T-helper 1 cell treated with Interleukin-12 subunit alpha and Interleukin-12 subunit beta and Interleukin-4 antibody, amounts not matched to agents 30 μg/mL and 1 μg/mL, for 36 hours (primary cell): ENCODE measurements at regions not wholly inside any gene's neighbourhood (a gene's known extent, or its start where the extent isn't known, plus 50 kb on each side); places are given as distances from the start of the nearest gene placed in this dataset.

Experiments used
- H3K27ac Mint-ChIP-seq: one replicate; pipeline ENCODE4 v1.8.0; 2021; ENCODE audit warnings: mild to moderate bottlenecking, mixed read lengths
- H3K27me3 Mint-ChIP-seq: one replicate; pipeline ENCODE4 v1.8.0; 2021; ENCODE audit warnings: low read depth, mixed read lengths
- H3K36me3 Mint-ChIP-seq: one replicate; pipeline ENCODE4 v1.8.0; 2021; ENCODE audit warnings: low read depth, mixed read lengths
- H3K4me1 Mint-ChIP-seq: one replicate; pipeline ENCODE4 v1.8.0; 2021; ENCODE audit warnings: low read depth, mixed read lengths
- H3K4me3 Mint-ChIP-seq: one replicate; pipeline ENCODE4 v1.8.0; 2021; ENCODE audit warnings: mild to moderate bottlenecking, moderate library complexity, mixed read lengths
- H3K9me3 Mint-ChIP-seq: one replicate; pipeline ENCODE4 v1.8.0; 2021; ENCODE audit warnings: mixed read lengths

DNA sequence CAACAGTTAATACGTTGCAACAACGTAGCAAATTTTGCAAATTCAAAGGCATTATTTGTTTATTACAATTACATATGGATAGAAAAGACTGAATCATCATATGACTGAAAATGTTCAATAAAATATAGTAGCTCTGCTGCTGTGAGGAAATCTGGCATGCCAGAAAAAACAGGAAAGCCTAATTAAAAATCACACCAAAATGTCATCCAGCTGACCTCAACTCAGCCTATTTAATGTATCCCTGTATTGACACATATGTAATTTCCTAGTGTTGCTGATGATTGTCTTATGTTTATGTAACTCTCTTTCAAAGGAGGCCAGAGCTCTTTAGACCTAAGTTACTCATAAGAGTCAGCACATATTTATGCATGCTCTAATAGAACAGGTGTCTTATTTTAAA lies 495.0 kb downstream of the PCDH17 start:
- no peak overlapping the region for H3K27ac Mint-ChIP-seq
- H3K9me3 Mint-ChIP-seq = peaks cover 17% of the 10 kb centered on the region
- H3K4me3 Mint-ChIP-seq = no peak overlapping the region
- H3K36me3 Mint-ChIP-seq = no peaks in the 10 kb centered on the region
- no peaks in the 10 kb centered on the region for H3K27me3 Mint-ChIP-seq
- H3K4me1 Mint-ChIP-seq = no peaks in the 10 kb centered on the region

DNA sequence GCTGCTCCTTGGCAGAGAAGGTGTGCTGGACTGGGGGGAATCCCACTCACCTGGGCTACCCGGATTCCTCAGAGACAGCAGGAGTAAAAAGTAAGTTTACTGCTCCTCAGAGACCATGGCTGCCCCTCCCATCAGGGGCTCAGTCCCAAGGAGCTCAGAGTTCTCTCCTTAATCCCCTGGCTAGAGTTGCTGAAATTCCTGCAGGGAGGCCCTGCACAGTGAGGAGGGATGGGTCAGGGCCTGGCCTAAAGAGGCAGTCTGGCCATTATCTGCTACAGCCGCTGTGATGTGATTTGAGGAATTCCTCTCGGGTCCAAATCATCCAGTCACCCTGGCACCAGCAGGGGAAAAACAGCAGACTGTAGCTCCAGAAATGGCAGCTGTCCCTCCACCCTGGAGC lies 502.5 kb downstream of the PCDH17 start:
- H3K36me3 Mint-ChIP-seq = no peaks in the 10 kb centered on the region
- no peak overlapping the region for H3K4me3 Mint-ChIP-seq
- peaks cover 26% of the 10 kb centered on the region for H3K9me3 Mint-ChIP-seq
- no peaks in the 10 kb centered on the region for H3K4me1 Mint-ChIP-seq
- H3K27me3 Mint-ChIP-seq = no peaks in the 10 kb centered on the region
- H3K27ac Mint-ChIP-seq = no peak overlapping the region

DNA sequence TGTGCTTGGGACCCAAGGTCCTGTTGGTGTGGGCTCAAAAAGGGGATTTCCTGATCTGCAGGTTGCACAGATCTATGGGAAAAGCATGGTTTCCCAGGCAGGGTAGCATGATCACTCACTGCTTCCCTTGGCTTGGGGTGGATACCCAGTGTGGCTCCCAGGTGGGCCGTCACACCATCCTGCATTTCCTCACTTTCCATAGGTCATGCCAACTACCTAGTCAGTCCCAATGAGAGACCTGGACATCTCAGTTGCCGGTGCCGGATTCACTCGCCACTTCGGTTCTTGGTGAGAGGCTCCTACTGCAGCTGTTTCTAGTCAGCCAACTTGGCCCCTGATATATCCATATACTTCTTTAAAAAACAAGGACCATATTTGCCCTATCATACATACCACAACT lies 503.0 kb downstream of the PCDH17 start:
- H3K9me3 Mint-ChIP-seq = peaks cover 26% of the 10 kb centered on the region
- no peak overlapping the region for H3K4me3 Mint-ChIP-seq
- no peak overlapping the region for H3K27ac Mint-ChIP-seq
- H3K27me3 Mint-ChIP-seq = no peaks in the 10 kb centered on the region
- H3K4me1 Mint-ChIP-seq = no peaks in the 10 kb centered on the region
- H3K36me3 Mint-ChIP-seq = no peaks in the 10 kb centered on the region

DNA sequence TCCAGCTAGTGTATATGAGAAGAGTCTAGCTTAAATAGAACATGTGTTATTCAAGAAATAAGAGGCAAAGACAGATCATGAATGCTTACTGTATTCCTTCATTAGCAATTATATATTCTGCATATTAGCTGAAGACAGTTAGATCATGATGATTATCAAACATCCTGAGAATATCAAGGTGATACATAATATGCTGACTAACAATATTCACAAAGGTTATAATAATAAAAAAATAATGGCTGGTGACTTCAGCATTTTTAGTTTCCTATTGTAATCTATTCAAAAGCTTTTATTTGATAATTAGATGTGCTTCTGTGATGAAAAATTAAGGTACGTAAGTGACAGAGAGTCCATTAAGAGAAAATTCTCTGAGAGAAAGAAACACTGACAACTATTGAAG lies 511.4 kb downstream of the PCDH17 start:
- Mint-ChIP-seq H3K27me3 (no peaks in the 10 kb centered on the region), H3K27ac (no peak overlapping the region)

DNA sequence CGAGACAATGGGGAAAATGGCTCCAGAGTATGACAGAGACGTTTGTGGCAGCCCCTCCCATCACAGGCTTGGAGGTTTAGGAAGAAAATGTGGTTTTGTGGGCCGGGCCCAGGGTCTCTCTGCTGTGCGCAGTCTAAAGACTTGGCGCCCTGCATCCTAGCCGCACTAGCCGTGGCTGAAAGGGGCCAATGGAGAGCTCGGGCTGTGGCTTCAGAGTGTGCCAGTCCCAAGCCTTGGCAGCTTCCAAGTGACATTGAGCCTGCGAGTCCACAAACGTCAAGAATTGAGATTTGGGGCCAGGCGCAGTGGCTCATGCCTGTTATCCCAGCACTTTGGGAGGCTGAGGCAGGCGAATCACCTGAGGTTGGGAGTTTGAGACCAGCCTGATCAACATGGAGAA lies 513.1 kb downstream of the PCDH17 start:
- Mint-ChIP-seq H3K27me3 (no peaks in the 10 kb centered on the region), H3K36me3 (no peaks in the 10 kb centered on the region), H3K9me3 (peaks cover 32% of the 10 kb centered on the region), H3K4me1 (no peaks in the 10 kb centered on the region), H3K4me3 (no peak overlapping the region), H3K27ac (no peak overlapping the region)

More for the DNA sequence above, 511.4 kb downstream of the PCDH17 start:
- H3K9me3 Mint-ChIP-seq = peaks cover 35% of the 10 kb centered on the region
- no peaks in the 10 kb centered on the region for H3K36me3 Mint-ChIP-seq
- H3K4me1 Mint-ChIP-seq = no peaks in the 10 kb centered on the region
- H3K4me3 Mint-ChIP-seq = no peak overlapping the region

DNA sequence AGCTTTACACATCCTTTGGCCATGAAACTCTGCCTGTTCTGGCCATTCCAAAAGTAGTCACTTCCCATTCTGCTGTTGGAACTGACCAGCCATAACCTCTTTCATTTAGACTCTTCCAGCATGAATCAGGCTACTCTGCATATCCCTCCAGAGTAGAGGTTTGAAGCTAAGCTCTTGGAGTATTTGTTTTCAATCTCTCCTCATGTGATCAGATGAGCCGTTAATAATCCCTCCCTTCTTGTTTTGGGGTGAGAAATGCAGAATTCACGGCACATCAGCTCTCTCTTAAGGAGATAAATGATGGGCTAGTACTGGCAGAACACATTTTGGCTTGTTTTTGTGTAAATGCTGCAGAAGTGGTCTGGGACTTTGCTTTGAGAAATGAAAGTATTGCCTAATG lies 519.9 kb downstream of the PCDH17 start:
- no peak overlapping the region for H3K27ac Mint-ChIP-seq
- no peaks in the 10 kb centered on the region for H3K4me1 Mint-ChIP-seq
- H3K27me3 Mint-ChIP-seq = no peaks in the 10 kb centered on the region

DNA sequence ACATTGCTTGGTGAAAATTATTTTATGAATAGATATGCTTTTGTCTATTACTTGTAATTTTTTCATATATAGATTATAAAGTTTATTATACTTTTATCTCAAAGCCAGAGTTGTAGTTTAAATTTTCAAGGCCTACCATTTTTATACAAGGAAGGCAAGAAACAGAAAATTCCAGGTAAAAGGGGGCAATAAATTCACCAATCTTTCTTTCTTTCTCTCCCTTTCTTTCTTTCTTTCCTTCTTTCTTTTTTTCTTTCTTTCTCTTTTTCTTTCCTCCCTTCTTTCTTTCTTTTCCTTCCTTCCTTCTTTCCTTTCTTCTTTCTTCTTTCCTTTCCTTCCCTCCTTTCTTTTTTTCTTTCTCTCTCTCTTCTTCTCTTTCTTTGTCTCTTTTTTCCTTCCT lies 529.4 kb downstream of the PCDH17 start:
- peaks cover 3% of the 10 kb centered on the region for H3K9me3 Mint-ChIP-seq
- H3K4me1 Mint-ChIP-seq = no peaks in the 10 kb centered on the region
- no peak overlapping the region for H3K27ac Mint-ChIP-seq
- no peak overlapping the region for H3K4me3 Mint-ChIP-seq
- H3K27me3 Mint-ChIP-seq = no peaks in the 10 kb centered on the region
- no peaks in the 10 kb centered on the region for H3K36me3 Mint-ChIP-seq

More for the DNA sequence above, 519.9 kb downstream of the PCDH17 start:
- Mint-ChIP-seq H3K4me3 (no peak overlapping the region), H3K36me3 (no peaks in the 10 kb centered on the region), H3K9me3 (no peaks in the 10 kb centered on the region)

DNA sequence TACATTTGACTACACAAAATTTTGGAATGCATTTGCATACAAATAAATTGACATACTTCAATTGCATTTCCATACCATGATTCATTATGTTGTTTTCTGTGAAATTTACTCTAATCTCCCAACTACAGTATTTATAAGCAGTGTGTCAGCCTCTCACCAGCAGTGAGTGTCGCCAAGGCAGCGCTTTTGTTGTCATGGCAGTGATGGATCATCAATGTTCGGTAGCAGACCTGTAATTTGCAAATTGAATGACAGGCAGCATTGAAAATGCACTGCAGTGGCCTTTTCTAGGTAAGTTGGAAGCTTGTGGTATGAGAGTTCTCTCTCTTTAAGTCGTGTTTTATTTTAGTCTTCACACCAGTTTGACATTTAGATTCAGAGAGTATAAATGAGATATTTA lies 534.1 kb downstream of the PCDH17 start:
- no peaks in the 10 kb centered on the region for H3K9me3 Mint-ChIP-seq
- no peak overlapping the region for H3K4me3 Mint-ChIP-seq
- H3K4me1 Mint-ChIP-seq = no peaks in the 10 kb centered on the region
- H3K36me3 Mint-ChIP-seq = no peaks in the 10 kb centered on the region
- no peak overlapping the region for H3K27ac Mint-ChIP-seq
- no peaks in the 10 kb centered on the region for H3K27me3 Mint-ChIP-seq

DNA sequence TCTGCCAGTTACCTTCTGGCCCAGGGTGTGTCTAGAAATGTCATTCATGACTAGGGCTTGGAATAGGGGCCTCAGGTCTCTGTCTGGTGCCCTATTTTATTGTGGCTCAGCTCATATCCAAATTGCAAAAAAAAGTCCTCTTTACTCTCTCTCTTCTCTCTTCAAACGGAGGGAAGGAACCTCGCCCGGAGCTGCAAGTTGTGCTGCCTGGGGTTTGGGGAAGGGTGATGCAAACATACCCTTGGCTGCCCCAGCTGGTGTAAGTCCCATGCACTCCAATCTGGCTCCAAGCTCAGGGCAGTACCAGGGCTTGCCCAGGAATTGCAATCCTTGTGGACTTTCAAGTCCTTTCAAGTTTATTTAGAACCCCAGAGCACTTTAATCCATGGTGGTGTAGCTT lies 549.6 kb downstream of the PCDH17 start:
- H3K4me3 Mint-ChIP-seq = no peak overlapping the region

DNA sequence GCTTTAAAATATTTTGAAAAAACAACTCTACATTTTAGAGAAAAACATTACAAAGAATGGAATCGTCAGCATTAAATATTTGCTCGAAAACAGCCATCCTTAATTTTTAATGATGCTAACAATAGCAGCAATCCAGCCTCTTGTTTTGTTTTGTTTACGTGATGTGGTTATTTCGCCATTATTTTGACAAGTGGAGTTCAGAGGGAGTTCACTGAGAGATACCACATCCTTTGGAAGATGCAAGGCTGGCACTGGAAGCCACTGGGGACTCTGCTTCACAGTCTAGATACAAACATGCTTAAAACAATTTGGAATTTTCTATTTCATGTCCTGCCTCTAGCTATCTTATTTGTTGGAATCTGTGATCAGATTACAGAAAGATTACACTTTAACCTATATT lies 556.3 kb downstream of the PCDH17 start:
- Mint-ChIP-seq H3K27me3 (no peaks in the 10 kb centered on the region), H3K9me3 (peaks cover 15% of the 10 kb centered on the region), H3K4me3 (no peak overlapping the region), H3K36me3 (no peaks in the 10 kb centered on the region), H3K4me1 (no peaks in the 10 kb centered on the region), H3K27ac (no peak overlapping the region)

More for the DNA sequence above, 549.6 kb downstream of the PCDH17 start:
- no peak overlapping the region for H3K27ac Mint-ChIP-seq
- H3K27me3 Mint-ChIP-seq = no peaks in the 10 kb centered on the region
- no peaks in the 10 kb centered on the region for H3K4me1 Mint-ChIP-seq
- H3K9me3 Mint-ChIP-seq = peaks cover 30% of the 10 kb centered on the region
- H3K36me3 Mint-ChIP-seq = no peaks in the 10 kb centered on the region

DNA sequence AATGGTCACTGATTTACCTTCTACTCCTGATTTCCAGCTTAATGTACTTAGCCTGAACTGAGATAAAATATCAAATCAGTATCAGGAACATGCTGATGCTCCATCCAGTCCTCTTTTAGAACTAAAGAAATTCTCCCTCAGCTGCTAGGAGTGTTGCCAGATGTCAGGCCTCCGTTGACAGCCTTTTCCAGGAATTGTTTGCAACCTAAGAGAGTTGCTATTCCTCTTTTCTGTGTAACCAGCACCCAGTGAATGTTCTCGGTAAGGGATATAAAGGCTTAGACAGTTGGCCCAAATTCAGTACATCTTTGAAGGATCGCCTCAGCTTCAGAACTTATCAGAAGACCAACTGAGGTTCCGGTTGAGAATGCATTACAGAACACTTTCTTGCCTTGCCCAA lies 559.0 kb downstream of the PCDH17 start:
- no peaks in the 10 kb centered on the region for H3K36me3 Mint-ChIP-seq
- H3K27ac Mint-ChIP-seq = no peak overlapping the region
- H3K4me3 Mint-ChIP-seq = no peak overlapping the region
- H3K27me3 Mint-ChIP-seq = no peaks in the 10 kb centered on the region
- peaks cover 13% of the 10 kb centered on the region for H3K9me3 Mint-ChIP-seq
- H3K4me1 Mint-ChIP-seq = no peaks in the 10 kb centered on the region

DNA sequence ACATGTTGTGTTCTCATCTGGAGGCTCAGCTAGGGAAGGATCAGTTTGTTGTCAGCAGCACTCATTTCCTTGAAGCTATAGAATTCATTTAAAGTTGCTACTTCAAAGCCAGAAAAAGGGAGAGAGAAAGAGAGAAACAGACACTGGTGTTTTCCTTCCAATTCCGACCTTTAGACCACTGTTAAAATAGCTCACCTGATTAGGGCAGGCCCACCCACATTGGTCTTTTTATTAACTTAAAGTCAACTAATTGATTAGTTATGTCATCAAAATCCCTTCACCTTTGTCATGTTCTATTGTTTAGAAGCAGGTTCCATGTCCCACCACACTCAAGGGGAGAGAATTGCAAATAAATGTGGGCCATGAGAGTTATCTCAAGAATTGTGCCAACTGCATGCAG lies 560.2 kb downstream of the PCDH17 start:
- Mint-ChIP-seq H3K27ac (no peak overlapping the region), H3K9me3 (peaks cover 4% of the 10 kb centered on the region), H3K36me3 (no peaks in the 10 kb centered on the region), H3K27me3 (no peaks in the 10 kb centered on the region), H3K4me1 (no peaks in the 10 kb centered on the region), H3K4me3 (no peak overlapping the region)

DNA sequence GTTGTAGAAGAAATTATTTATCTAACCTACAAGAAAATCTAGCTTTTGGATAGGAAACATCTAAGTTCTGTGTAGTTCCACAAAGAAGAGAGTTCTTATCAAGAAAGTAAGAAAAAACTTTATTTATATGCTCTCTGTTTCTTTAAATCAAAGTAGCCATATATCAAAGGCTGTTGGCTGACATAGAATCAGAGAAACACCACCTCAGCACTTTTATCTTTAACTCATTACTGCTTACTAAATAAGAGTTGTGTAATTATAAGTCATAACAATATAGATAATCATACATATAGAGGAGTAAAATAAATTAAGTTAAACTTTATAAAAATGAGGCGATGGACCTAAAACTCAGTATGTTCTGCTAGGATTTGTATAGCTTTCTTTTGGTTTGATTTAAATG lies 570.6 kb downstream of the PCDH17 start:
- H3K27me3 Mint-ChIP-seq = no peaks in the 10 kb centered on the region
- H3K9me3 Mint-ChIP-seq = peaks cover 3% of the 10 kb centered on the region
- H3K27ac Mint-ChIP-seq = no peak overlapping the region
- H3K4me3 Mint-ChIP-seq = no peak overlapping the region
- H3K4me1 Mint-ChIP-seq = no peaks in the 10 kb centered on the region
- H3K36me3 Mint-ChIP-seq = no peaks in the 10 kb centered on the region

DNA sequence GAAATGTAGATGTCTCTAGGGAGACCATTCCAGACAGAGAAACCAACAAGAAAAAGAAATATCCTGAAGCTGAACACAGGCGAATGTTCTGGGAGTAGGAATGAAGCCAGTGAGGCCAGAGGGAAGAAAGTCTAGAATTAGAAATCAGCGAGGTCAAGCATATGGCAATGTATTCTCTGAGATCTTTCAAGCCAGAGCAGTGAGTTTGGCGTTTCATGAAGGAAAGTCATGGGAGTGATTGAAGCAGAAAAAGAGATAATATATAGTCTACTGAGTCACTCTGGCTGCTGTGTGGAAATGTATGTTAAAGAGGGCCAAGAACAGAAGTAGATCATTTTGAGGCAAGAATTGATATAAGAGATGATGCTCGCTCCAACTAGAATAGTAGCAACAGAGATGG lies 576.0 kb downstream of the PCDH17 start:
- H3K9me3 Mint-ChIP-seq = no peaks in the 10 kb centered on the region
- H3K27me3 Mint-ChIP-seq = no peaks in the 10 kb centered on the region
- H3K36me3 Mint-ChIP-seq = no peaks in the 10 kb centered on the region
- H3K4me3 Mint-ChIP-seq = no peak overlapping the region
- no peaks in the 10 kb centered on the region for H3K4me1 Mint-ChIP-seq
- H3K27ac Mint-ChIP-seq = no peak overlapping the region

DNA sequence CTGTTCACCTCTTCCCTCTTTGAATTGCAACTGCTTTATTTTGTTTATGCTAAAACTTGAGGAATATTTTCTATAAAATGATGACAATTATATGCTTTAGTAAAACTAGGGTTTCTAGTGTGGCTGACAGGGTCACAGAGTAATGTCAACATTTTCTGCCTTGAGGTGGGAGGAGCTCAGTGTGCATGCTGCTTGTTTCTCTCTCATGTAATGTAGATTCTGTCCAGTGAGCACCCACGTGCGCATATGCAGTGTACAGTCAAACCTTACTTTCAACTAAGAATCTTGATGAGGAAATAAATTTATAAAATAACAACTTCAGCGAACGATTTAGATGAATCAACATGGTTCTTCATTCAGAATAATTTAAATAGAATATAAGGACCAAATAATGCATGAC lies 603.9 kb downstream of the PCDH17 start:
- Mint-ChIP-seq H3K9me3 (peaks cover 12% of the 10 kb centered on the region), H3K27me3 (no peaks in the 10 kb centered on the region), H3K36me3 (no peaks in the 10 kb centered on the region), H3K4me3 (no peak overlapping the region), H3K27ac (no peak overlapping the region), H3K4me1 (no peaks in the 10 kb centered on the region)

DNA sequence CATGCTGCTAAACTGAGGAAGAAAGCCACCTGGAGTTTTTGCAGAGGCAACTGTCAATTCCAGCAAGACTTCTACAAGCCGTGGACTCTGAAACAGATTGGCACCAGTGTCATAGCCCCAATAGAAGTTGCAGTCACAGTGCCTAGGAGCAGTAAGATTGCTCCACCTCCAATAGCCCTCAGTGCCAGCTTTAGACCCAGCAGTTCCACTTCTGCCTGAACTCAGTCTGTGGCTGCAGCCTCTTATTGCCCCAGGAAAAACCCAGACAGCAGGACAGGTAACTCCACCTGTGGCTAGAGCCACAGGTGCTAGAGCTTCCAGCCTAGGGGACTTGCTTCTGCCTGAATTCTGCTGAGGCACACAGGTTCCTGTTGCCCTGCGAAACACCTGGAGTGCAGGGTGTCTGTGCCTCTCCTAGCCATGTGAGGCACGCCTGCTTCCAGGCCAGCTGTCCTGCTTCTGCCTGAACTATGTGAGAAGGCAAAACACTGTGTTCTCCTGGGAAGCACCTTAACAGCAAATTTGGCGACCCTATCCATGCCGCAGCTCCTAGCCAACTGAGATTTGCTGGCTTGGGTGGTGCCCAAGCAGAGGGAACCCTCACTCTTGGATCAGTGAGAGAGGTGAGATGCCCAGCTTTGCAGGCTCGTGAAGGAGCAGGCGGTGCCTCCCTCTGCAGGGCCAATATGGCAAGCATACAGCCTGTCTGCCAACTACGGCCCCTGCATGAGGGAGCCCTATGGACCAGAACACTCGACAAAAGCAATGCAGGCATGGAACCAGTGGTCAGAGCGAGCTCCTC lies 607.6 kb downstream of the PCDH17 start:
- Mint-ChIP-seq H3K9me3 (peaks cover 20% of the 10 kb centered on the region), H3K27ac (no peak overlapping the region), H3K4me3 (no peak overlapping the region), H3K27me3 (no peaks in the 10 kb centered on the region), H3K4me1 (no peaks in the 10 kb centered on the region), H3K36me3 (no peaks in the 10 kb centered on the region)
